HG02973 (cell line): ENCODE measurements at regions not wholly inside any gene's neighbourhood (a gene's known extent, or its start where the extent isn't known, plus 50 kb on each side); places are given as distances from the start of the nearest gene placed in this dataset.

Experiments used
- ATAC-seq: cut with Tn5 transposase; IDR thresholded peaks from one replicate; pipeline ENCODE4 v1.9.1; 2021; ENCODE audit warnings: moderate library complexity; ENCODE audit not compliant: unreplicated experiment

DNA sequence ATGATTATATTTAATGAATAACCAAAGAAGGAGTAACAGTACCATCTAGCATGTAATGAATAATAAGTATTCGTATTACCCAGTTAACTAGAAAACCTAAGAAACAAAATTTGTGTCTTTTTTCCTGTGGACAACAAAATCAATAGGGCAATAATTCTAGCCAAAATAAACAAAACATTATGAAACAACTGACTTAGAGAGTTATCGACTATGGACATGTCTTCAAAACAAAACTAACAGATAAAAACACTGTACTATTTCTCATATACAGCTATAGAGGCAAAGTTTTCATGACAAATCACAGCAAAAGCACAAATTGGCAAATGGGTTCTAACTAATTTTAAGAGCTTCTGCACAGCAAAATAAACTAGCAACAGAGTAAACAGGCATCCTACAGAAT is 224.1 kb downstream of the ALX1 start:
- no peak for ATAC-seq

DNA sequence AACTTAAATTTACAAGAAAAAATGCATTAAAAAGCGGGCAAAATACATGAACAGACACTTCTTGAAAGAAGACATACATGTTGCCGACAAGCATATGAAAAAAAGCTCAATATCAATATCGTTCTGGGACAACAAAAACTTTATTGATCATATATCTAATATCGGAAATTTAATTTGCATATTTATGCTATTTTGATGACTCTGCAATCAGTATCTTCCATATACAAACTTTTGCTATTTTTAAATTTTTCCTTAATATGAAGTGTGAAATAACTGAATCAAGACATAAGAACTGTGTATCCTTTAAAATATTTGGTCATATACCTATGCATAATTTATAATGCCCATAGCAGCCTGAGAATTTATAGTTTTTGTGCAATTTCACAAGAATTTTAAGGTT is 224.6 kb downstream of the ALX1 start:
- no peak for ATAC-seq

DNA sequence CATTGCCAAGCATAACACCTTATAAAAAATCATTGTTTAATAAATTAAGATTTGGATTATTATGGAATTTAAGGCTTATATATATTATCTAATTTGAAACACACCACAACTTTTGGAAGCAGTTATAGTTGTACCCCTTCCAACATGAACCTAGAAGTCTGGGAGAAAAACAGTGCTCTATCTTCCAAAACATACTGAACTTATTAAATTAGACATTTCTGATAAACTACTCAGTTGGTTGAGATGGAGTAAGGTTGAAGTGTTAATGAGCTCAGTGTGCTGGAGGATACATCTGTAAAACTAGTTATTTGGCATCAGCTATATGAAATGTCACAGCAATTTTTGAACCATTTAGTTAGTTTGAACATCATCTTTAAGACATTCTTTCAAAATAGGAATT is 227.4 kb downstream of the ALX1 start:
- no peak for ATAC-seq

DNA sequence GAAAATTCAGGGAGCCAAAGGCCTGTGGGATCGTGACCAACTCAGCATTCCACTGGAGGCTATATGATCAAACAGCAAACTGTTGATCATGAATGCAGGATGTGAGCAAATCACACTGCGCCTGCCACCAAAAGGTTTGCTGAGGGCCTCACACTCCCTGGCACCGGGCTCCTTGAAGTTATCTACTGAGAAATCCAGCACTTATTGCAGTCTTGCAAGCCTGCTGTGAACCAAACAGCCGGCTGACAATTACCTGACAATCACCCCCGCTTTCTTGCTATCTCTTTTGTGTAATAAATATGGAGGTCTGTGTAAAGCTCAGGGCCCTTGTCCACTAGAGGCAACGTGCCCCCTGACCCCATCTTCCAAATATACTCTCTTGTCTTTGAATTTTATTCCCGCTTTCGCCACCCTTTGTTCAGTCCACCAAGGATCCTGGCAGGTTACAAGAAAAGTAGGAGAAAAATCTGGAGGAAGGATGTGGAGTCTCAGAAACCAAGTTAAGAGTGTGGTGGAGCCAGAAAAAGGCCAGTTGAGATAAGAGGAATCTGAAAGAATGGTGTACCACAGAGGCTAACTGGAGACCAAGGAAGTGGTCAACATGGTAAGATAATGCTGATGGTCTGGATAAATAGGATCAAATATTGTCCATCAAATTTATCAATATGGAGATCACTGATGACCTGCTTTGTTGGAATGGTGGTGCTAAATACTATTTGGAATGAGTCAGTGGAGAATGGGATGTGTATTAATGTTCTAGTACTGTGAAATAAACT is 229.2 kb downstream of the ALX1 start:
- ATAC-seq, result no peak

DNA sequence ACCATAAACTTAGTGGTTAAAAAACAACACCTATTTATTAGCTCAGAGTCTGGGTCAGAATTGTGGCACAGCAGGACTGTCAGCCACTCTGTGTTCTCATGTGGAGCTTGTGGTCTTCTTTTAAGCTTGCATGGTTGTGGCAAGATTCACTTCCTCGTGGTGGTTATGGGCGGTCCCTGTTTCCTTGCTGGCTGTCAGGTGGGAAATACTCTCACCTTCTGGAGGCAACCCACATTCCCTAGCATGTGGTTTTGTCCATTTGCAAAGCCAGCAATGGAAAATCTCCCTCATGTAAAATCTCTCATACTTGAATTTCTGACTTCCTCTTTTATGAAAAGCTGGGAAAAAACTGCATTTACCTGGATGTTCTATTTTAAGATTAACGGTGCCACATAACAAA is 229.8 kb downstream of the ALX1 start:
- ATAC-seq, result peak; percentile 98

DNA sequence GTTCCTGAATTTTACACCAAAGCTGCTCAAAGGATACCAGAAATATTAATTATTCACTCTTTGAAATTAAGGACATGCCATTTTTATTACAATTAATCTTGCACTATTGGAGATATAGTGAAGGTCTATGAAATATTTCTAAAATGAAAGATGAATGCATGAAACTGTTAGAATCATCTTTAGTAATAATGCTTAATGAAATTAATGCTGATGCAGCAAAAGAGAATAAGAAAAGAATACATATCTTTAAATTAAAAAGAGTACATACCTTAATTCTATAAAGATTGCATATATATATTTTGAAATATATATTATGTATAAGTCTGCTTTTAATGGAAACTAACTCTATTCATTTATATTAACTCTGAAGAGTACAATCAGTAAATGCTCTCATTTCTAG is 236.0 kb downstream of the ALX1 start:
- no peak for ATAC-seq

DNA sequence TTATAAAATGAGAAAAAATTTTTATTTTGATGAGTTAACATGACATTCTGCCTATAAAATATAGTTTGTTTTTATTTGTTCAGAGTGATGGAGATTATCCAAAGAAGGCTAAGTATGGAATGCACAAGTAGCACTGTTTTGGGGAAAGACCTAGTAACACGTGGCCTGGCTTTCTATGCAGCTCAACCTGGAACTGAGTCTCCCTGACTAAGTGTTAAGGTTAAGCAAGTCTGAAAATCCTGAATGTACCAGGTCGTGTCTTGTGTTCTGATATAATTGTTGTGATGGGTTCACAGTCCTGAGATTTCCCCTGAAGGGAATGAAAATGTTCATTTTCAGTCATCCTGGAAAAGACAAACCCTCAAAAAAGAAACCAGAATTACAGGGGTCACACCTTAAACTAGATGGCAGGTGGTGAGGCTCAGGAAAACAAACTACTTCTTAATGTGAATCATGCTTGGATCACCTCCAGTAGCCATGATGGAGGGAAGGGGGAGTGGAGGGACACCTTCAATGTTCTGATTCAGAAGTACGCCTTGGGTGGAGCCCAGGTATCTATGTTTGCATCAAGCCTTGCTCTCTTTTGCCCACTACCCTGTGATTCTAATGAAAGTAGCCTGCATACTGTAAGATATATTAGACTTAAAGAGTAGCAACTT is 236.8 kb downstream of the ALX1 start:
- no peak for ATAC-seq

DNA sequence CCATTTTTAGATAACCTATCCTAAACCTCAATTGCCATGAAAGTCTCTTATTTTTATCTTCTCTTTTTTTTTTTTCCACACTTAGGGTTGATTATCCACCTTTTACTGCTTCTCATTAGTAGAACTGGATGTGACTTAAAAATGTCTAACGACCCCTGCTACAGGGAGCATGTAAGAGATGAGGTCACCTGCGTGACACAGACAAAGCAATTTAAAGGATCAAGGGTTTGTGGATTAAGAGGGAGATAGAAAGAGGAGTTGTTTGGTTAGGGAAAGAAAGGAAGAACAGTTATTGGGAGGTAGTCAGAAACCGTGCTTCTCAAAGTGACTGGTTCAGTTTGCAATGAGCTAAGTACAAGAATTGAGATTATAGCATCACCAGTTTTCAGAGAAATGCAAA is 239.1 kb downstream of the ALX1 start:
- no peak for ATAC-seq

DNA sequence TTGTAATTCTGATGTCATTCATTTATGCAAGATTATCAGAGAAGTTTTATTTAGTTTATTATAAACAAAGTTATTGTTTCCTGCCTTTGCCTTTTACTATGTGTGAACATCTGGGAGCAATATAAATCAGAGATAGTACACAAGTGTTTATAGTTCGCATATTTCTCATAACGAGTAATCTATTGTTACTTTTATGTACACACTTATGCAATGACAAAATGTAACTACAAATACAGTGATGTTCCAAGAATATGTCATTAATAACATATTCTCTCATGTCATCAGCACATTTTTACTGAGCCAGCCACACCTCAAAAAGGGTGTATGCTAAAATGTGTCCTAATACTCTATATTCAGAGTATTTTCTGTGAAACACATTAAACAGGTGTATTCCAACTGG is 243.2 kb downstream of the ALX1 start:
- no peak for ATAC-seq

DNA sequence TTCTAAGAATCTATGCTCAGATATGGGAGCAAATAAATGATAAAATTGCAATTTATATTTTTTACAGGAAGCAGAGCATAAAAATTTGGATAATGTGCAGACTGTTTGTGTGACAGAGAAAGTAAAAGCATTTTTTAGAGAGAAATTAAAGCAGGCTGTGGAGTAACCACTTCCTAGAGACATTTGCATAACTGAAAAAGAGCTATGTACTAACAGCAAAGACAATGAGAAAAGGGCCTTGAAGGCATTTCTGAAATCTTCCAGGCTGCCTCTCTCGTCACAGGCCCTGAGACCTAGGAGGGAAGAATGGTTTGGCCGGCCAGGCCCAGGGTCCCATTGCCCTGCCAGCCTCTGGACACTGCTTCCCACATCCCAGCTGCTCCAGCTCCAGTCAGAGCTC is 247.2 kb downstream of the ALX1 start:
- peak; percentile 75 for ATAC-seq

DNA sequence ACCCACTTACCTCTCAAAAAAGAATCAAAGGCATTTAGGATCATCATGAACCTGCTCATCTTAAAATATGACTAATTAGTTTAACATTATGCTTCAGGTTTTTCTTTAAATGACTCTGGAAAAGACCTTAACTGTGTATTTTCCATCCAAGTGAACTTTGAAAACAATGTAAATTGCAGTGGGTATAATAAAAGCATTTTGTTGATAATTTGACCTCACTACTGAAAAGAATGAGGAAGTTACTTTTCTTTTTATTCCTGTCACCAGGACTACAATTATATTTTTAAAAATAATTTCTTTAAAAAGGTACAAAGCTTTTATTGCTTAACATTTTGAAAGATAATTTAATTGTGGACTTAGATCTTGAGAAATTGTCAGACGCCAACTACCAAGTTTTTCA is 249.9 kb downstream of the ALX1 start:
- no peak for ATAC-seq

DNA sequence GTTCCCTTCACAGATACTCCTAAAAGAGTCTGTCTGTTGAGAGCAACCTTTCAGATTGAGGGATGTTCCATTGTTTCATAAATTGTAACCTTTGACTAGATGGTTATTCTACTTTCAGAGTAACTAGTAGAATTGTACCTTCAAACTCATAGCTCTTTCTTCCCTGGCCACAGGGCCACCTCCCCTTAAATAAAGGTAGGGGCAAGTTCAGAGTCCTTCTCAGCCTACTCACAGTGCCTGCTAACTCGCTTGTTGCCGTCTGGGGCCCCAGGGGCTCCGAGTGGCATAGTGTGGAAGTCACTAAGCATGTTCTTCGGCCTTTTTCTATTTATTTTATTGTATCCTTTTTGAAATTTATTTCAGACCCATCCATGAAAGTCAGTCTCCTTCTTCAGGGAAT is 250.4 kb downstream of the ALX1 start:
- ATAC-seq, result no peak

DNA sequence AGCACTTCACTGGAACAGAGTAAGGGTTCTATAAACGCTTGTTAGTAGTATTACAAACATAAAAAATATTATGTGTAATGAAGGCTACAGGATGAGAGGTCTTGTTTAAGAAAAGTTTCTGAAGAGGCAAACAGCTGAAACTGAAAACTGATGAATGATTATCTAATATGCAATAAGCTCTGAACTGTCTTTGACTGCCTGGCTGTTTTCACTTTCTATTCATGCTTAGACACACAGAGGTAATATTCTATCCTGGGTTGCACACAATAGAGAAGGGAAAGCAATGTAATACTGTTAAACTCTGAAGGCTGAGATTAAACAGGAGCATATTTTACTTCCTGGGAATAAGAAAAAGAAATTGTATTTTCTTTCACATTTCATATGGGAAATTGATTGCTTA is 251.3 kb downstream of the ALX1 start:
- ATAC-seq, result peak; percentile 91

DNA sequence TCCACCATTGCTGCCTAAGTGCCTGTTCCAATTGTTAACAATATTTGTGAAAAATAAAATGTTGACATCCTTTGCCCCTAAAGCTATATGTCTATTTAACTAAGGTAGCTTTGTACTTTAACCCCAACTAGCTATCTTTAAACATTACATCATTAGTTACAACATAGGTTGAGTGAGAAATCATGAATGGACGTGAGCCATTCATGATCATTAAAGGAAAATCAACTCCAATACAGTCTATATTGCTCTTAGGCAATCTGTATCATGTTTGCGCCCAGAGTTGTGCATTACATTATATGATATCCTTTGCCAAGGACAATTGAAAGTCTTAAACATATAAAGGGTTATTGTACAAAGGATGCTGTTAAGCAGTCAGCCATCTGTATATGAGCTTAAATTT is 269.6 kb downstream of the ALX1 start:
- ATAC-seq, result no peak

DNA sequence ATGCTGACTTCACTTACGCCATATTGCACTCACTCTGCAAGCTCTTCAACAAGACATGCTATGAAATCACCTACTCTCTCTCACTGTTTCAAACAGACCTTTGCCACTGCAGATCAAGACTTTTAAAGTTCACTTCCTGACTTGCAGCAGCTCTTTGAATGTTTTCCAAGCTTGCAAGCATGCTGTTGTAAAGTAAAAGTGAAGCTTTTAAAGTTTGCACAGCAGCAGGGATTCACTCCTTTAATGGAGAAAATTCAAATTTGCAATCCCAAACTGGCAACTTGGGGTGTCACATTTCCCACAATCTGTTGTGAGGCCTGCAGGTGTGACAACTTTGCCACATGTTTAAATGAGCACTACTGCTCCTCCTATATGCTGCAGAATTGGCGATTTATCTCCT is 270.9 kb downstream of the ALX1 start:
- no peak for ATAC-seq

DNA sequence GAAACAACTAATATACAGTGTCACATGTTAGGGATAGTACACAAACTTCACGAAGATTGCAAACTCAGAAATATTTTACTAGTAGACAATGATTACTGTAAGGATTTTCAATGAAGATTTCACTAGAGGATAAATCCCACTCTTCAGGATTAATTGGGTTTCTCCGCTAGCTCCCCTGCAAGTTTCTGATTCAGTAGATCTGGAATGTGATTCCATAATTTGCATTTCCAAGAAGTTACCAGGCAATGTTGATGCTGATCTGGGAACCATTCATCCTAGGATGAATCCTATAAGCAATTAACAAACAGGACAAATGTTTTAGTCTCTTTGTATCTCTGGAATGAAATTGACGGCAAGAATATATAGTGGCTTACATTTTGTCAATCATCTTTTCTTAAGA is 272.4 kb downstream of the ALX1 start:
- ATAC-seq, result no peak

DNA sequence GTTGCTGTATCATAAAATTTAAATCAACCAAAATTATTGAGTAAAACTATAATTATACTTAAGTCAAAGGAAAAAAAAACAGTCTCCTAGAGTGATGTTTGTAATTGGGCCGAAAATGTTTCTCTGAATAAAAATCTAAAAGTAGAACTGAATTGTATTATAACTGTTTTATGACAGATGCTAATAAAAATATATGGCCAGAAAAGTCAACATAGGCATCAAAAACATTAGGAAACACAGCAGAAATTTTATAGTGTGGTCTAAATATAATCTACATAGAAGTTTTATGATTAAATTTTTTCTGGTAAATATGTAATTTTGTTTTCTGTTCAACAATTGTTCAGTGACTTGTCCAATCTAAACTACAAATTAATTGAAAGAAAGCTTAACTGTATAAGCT is 277.8 kb downstream of the ALX1 start:
- no peak for ATAC-seq

DNA sequence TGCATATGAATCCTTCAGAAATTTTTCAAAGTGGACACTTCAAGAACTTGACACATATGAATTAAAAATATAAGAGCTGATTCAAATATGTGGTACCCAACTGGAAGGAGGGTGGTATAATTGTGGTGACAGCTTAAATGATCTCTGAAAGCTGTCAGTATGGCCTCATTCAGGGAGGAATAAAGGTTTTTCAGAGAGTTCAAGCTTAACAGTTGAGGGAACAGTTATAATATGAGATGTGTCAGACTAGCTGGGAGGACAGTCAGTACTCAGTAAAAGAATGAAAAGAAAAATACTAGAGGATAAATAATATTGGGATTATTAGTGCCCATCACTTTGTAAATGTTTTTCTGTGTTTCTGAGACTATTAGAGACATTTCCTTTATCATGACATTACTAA is 277.5 kb downstream of the RASSF9 start:
- ATAC-seq, result no peak

DNA sequence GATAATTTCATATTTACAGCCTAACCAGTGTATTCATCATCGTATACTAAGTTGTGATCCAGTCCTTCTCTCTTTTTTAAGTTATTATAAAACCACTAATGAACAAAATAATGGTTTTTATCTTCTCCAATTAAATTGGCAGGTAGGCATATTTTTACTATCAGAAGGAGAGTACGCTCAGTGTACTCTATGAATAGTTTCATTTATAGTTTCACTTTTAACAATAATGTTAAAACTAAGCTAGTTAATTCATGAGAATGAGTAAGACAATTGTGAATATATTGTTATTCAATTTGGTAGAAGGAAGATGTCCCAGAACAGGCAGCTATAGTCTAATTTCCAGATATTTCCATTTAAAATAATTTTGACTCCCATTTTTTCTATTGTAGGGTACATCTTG is 277.1 kb downstream of the RASSF9 start:
- no peak for ATAC-seq

DNA sequence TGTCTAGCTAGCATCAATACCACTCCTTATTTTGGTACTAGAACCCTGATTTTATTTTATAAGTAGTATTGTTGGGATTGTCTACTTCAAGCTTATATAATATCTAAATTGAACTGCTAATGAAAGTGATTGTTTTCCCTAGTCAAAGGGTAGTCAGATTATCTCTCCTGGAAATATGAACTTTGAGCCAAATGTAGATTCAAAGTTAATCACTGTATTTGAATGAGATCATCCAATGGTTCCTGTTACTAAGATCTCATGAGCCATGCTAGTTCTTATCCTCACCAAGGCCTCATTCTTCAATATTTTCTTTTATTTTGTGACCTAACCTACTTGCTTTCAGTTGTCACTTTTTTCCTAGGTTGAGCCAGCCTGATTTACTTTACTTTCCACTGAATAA is 276.7 kb downstream of the RASSF9 start:
- no peak for ATAC-seq

DNA sequence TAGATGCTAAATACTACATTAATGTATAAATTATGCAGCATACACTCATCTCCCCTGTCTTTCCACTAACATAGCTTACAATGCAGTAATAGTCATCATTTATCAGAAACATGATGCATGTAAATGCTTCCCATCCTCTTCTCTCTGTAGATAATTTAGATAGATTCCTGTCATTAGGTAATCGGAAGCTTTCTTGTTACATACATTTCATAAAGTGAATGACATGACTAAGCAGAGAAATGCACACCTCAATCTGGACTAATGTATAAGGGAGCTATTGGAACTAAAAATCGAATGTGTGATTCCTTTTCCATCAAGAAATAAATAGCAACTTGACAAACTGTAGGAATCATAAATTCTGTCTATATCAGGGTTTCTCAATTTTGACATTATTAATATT is 273.4 kb downstream of the RASSF9 start:
- ATAC-seq, result no peak

DNA sequence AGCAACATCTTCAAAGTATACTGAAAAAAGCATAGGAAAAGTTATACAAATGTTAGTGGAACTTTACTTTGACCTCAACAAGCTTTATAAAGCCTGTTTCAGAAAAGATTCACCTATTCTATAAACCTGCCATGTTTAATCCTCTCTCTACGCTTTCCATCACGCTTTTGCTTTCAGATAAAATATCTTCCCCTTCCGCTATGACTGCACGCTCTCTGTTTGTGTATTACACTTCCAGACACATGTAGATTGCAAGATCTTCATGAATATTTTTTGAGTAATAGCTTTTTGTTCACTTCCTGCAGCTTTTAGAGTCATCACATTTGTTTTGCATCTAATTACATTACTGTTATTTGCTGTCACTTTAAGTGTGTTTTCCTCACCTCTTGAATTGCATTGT is 271.4 kb downstream of the RASSF9 start:
- ATAC-seq, result peak; percentile 85
